ENCODE measurements at regions not wholly inside any gene's neighbourhood (a gene's known extent, or its start where the extent isn't known, plus 50 kb on each side); places are given as distances from the start of the nearest gene placed in this dataset.
A peak's percentile ranks its signal among the peaks of the same experiment; 100 is the strongest.
"Not testable (repeated sequence)": the region's sequence is repeated elsewhere in the genome, so short reads cannot be mapped to it uniquely, and the experiment has no call there.

- H3K4me3 Mint-ChIP-seq, result no peak overlapping the region
- DNase-seq (ENCODE audit: extremely low spot score, unreplicated experiment), result no peak
- H3K27ac Mint-ChIP-seq, result no peak overlapping the region
- no peaks in the 10 kb centered on the region for H3K36me3 Mint-ChIP-seq
- peaks cover 17% of the 10 kb centered on the region for H3K4me1 Mint-ChIP-seq (ENCODE audit: unreplicated experiment)
- TF ChIP-seq CTCF (conservative IDR thresholded peaks at IDR 0.05), result no peak
- H3K27me3 Mint-ChIP-seq, result no peaks in the 10 kb centered on the region
- H3K9me3 Mint-ChIP-seq, result no peaks in the 10 kb centered on the region
These were observed 212.3 kb upstream of the ZNF217 start for GRCh38 chr20:53805895-53806384.

- Mint-ChIP-seq H3K27me3 (no peaks in the 10 kb centered on the region), H3K4me1 (ENCODE audit: unreplicated experiment) (peaks cover 22% of the 10 kb centered on the region), H3K9me3 (no peaks in the 10 kb centered on the region), H3K36me3 (no peaks in the 10 kb centered on the region), H3K4me3 (no peak overlapping the region), H3K27ac (peak overlapping the region; percentile 41)
- TF ChIP-seq CTCF (conservative IDR thresholded peaks at IDR 0.05), result no peak
- DNase-seq (ENCODE audit: extremely low spot score, unreplicated experiment), result no peak
These were observed 211.6 kb upstream of the ZNF217 start for GRCh38 chr20:53804920-53805894.

GRCh38 chr20:53804308-53804707 lies 210.7 kb upstream of the ZNF217 start:
- H3K9me3 Mint-ChIP-seq; H3K4me3 Mint-ChIP-seq; H3K27ac Mint-ChIP-seq; DNase-seq (ENCODE audit: extremely low spot score, unreplicated experiment); H3K27me3 Mint-ChIP-seq; H3K36me3 Mint-ChIP-seq: not testable (repeated sequence)
- H3K4me1 Mint-ChIP-seq (ENCODE audit: unreplicated experiment), result peaks cover 27% of the 10 kb centered on the region

GRCh38 chr20:53803492-53804155 lies 210.0 kb upstream of the ZNF217 start:
- Mint-ChIP-seq H3K4me1 (ENCODE audit: unreplicated experiment) (peaks cover 30% of the 10 kb centered on the region), H3K27me3 (no peaks in the 10 kb centered on the region), H3K27ac (no peak overlapping the region), H3K36me3 (no peaks in the 10 kb centered on the region), H3K9me3 (no peaks in the 10 kb centered on the region), H3K4me3 (no peak overlapping the region)
- DNase-seq (ENCODE audit: extremely low spot score, unreplicated experiment), result no peak
- TF ChIP-seq CTCF (conservative IDR thresholded peaks at IDR 0.05), result no peak

GRCh38 chr20:53801609-53802370 lies 208.2 kb upstream of the ZNF217 start:
- H3K27ac Mint-ChIP-seq, result no peak overlapping the region
- H3K36me3 Mint-ChIP-seq, result no peaks in the 10 kb centered on the region
- no peak for TF ChIP-seq CTCF (conservative IDR thresholded peaks at IDR 0.05)
- DNase-seq (ENCODE audit: extremely low spot score, unreplicated experiment), result no peak
- H3K4me3 Mint-ChIP-seq, result no peak overlapping the region
- no peaks in the 10 kb centered on the region for H3K9me3 Mint-ChIP-seq
- peaks cover 30% of the 10 kb centered on the region for H3K4me1 Mint-ChIP-seq (ENCODE audit: unreplicated experiment)
- H3K27me3 Mint-ChIP-seq, result no peaks in the 10 kb centered on the region
